GM19455 (cell line): ENCODE measurements at regions not wholly inside any gene's neighbourhood (a gene's known extent, or its start where the extent isn't known, plus 50 kb on each side); places are given as distances from the start of the nearest gene placed in this dataset.

Experiments used
- ATAC-seq: cut with Tn5 transposase; IDR thresholded peaks from one replicate; pipeline ENCODE4 v1.9.1; 2021; ENCODE audit not compliant: unreplicated experiment

- no peak for ATAC-seq
These were observed 171.9 kb upstream of the ZNF267 start for GRCh38 chr16:31701734-31702133.

DNA sequence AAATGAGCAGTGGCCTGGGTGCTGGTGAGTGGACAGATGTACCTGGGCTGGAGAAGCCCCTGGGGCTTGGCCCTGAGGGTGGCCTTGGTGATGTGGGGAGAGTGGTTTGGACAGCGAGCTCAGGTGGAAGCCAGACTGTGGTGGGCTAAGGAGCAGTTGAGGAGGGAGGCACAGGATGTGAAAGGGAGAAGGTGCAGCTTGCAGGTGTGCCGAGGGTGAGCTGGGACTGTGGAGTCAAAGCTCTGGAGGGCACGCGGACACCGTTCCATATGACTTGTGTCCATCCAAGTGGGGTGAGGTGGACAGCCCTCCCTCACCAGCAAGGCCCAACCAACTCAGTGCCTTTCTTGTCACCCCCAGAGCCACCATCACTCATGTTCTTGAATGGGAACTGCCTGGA, 170.8 kb upstream of the ZNF267 start:
- ATAC-seq = no peak

DNA sequence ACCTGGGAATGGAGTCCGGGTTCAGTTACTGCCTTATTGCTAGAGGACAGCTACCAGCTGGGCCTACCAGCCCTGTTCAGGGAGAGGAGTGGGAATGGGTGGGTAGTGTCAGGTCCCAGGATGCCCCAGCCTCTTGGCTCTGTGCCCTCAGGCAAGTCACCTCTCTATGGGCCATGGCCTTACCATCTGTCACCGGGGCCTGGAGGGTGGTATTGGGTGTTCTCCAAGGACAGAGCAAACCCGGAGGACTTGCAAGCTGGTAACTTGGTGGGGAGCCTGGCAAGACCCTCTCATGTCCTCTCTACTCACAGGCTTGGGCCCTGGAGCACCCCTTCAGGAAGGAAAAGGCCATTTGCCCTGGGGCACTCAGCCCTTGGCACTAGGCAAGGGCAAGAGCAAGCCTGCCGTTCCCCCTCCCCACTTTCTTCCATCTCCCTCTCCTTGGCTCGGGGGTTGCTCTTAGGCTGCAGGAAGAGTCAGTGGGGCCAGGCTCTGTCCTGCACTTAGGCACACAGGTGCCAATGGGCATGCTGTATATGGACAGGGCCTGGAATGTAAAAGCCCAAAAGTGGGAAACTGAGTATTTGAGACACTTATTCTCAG, 170.0 kb upstream of the ZNF267 start:
- no peak for ATAC-seq

GRCh38 chr16:31704138-31704537, 169.5 kb upstream of the ZNF267 start:
- no peak for ATAC-seq

DNA sequence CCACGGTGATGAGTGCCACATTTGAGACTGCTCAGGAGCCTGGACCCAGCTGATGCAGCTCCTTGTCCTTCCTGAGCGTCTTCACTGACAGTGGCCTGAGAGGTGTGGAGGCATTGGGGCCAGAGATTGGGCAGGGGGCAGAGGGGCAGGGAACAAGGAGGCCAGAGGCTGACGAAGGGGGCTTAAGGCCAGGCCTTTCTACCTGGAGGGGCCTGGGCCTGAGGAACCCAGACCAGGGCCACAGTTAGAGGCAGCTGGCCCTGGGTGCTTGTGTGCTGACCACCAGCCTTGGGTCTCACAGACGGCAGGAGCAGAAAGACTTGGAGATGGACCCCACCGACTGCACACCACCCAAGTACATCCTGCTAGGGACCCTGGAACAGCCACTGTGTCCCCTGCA, 168.2 kb upstream of the ZNF267 start:
- ATAC-seq = no peak

DNA sequence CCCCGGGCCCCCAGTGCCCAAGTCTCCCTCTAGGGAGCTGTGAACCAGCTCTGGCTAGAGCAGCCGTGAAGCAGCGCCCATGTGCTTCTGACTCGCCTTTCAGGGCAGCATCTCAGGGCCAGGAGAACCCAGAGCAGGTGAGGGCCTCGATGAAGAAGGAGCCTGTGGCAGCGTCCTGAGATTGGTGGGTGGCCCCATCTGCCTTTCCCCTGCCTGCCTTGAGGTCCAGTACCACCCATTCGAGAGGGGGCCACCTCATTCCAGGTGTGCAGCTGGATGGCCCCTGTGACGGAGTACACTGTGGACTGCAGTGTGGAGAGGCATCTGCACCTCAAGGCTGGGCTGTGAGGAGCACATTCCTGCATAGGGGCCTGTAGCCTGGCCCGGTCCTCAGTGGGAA, 167.3 kb upstream of the ZNF267 start:
- ATAC-seq = no peak

- ATAC-seq = no peak
These were observed 166.7 kb upstream of the ZNF267 start for GRCh38 chr16:31706925-31707324.

GRCh38 chr16:31707743-31708335, 165.8 kb upstream of the ZNF267 start:
- no peak for ATAC-seq

DNA sequence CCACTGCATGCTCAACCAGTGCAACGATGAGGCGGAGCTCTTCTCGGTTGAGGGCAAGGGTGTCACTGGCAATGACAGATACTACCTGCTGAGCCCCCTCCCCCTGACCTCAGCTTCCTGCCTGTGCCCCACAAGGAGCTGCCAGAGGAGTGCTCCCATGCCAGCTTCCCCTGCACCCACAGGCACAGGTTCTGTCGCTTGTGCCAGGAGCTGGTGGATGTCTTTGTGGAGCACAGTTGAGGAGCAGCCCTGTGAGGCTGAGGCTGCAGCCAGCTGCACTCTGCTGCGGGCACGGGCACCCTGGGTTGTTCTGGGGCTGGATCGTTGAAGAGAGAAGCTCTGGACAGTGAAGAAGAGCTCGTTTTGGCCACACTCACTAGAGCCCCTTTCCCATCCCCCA, 165.3 kb upstream of the ZNF267 start:
- ATAC-seq = no peak

- ATAC-seq = no peak
These were observed 164.4 kb upstream of the ZNF267 start for GRCh38 chr16:31709181-31709580.

DNA sequence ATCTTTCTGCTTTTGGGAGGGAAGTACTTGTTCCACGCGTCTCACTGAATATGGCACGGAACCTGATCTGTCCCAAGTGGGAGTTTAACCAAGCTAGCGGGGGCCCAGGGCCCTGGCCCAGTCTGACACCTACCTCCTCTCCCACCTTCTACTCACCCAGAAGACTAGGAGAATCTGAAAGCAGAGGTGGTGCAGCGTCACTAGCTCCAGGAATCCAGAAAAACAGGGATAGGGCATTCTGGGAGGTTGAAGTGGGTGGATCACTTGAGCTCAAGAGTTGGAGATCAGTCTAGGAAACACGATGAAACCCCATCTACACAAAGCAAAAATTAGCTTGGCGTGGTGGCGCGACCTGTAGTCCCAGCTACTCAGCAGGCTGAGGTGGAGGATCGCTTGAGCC, 163.5 kb upstream of the ZNF267 start:
- ATAC-seq = no peak

DNA sequence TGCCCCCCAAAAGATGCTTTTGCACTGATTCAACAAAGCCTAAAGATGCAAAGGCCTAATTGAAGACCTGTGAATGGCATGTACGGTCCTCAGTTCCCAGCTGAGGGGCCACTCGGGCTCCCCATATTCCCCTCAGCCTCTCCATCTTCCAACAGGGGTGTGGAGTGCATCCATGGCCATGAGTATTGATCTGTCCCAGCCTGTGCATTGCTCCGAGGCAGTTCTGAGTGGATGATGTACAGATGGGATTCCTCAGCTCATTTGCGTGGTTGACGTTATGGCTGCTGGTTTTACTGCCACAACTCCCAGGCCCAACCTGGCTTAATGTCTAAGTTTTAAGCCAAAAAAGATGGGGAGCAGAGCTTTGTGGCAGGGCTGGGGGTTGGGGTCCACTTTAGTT, 162.7 kb upstream of the ZNF267 start:
- ATAC-seq = no peak

GRCh38 chr16:31711344-31711845, 162.2 kb upstream of the ZNF267 start:
- no peak for ATAC-seq

GRCh38 chr16:31712064-31712540, 161.5 kb upstream of the ZNF267 start:
- ATAC-seq = no peak

GRCh38 chr16:31713071-31713944, 160.3 kb upstream of the ZNF267 start:
- peak; percentile 92 for ATAC-seq

GRCh38 chr16:31713945-31714902, 159.4 kb upstream of the ZNF267 start:
- ATAC-seq = no peak

DNA sequence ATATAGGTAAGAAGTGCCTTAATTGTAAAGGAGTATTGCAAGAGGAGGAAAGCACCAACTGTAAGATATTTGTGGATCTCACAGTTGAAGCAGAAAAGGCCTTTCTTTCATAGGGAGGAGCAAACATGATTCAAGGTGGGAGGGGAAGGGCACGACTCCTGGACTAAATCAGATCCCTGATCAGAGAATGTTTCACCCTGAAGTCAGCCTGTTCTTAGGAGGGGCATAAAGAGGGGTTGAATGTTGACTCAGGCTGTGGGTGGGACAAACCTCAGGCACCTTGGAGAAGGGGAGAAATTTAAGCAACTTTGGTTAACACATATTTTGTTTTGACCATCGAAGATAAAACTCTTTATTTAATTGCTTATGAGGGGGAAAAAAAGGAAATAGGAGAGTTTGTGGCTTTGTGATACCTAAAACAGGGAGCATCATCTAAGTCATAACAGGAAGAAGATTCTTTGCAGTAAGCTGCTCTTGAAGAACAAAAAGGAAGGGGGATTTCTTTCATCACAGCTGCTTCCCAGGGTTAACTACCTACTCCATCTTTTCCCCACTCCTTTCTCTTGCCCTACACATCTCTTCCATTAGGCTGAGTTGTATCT, 158.6 kb upstream of the ZNF267 start:
- ATAC-seq = no peak

GRCh38 chr16:31715915-31716314, 157.7 kb upstream of the ZNF267 start:
- ATAC-seq = no peak

GRCh38 chr16:31718998-31719397, 154.6 kb upstream of the ZNF267 start:
- no peak for ATAC-seq

- ATAC-seq = no peak
These were observed 146.1 kb upstream of the ZNF267 start for GRCh38 chr16:31727553-31727952.
